Activated CD4-positive, alpha-beta T cell treated with anti-CD3 and anti-CD28 coated beads, Interleukin-2, amount 50 U/mL, for 4 hours (primary cell): ENCODE measurements at regions not wholly inside any gene's neighbourhood (a gene's known extent, or its start where the extent isn't known, plus 50 kb on each side); places are given as distances from the start of the nearest gene placed in this dataset.

Experiments
- DNase-seq, 2 experiments: peaks; one replicate each; pipeline ENCODE4 v3.0.0-alpha.2; 2020

DNA sequence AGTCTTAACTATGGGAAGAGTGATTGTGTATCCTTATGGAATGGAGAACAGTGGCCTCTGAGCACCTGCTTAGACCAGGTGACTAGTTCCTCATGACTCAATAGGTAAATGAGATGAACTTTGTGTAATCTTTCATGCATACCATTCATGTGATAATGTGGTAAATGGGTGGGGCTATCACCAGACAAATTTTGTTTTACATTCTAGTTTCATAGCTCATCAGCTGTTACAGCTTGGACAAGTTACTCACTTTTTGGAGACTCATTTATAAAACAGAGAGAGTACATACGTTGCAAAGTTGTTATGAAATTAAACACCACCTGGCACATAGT, 103.7 kb upstream of the TGFBR2 start:
- no peak for DNase-seq

GRCh38 chr3:30503446-30503845, 103.0 kb upstream of the TGFBR2 start:
- no peak for DNase-seq

DNA sequence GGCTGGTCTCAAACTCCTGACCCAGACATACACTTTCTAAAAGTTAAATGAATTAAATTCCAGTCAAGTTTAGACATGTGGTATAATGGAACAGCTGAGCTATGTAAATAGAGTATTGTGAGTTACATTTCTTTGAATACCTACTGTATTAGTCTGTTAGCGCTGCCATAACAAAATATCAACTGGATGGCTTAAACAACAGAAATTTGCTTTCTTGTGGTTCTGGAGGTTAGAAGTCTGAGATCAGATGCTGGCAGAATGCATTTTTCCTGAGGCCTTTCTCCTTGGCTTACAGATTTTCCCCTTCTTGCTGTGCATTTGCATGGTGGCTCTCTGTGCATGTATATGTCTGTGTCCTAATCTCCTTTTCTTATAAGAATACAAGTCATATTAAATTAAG, 101.5 kb upstream of the TGFBR2 start:
- no peak for DNase-seq

- DNase-seq, result no peak
Measured at GRCh38 chr3:30505866-30506520, 100.4 kb upstream of the TGFBR2 start.

- DNase-seq, result no peak
Measured at GRCh38 chr3:30508339-30508738, 98.1 kb upstream of the TGFBR2 start.

GRCh38 chr3:30510596-30510995, 95.8 kb upstream of the TGFBR2 start:
- no peak for DNase-seq

- DNase-seq, result no peak
Measured at GRCh38 chr3:30511524-30512251, 94.7 kb upstream of the TGFBR2 start.

- DNase-seq, result no peak
Measured at GRCh38 chr3:30512576-30512975, 93.8 kb upstream of the TGFBR2 start.

- no peak for DNase-seq
Measured at GRCh38 chr3:30513374-30514152, 92.8 kb upstream of the TGFBR2 start.

GRCh38 chr3:30516238-30516637, 90.2 kb upstream of the TGFBR2 start:
- no peak for DNase-seq

DNA sequence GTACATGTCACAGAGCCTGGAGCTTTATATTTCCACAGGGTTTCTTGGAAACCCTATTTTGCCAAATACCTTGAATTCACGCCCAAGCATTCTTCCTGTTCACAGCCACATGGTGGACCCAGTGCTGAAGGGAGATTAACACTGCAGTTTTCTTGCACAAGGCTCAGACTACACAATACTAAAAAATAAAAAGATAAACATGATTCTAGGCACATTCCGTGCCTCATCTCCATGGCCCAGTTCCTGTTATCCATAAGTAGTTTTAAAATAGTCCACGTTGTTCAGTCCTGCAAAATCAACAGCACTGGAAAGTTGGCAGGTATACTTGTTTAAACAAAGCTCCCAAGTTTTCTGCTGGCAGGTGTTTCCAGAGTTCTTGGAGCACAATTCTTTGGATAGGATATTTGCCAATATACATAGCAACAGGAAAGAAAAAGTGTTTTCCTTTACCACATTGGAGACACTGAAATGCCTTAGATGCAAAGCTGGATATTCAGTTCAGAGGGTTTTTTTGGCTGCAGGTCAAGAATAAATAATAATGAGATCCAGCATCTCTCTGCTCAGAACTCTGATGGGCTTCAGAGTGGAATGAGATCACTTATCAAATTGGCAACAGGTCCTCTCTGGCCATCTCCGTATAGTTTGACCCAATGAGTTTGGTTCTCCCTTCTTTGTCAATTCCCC, 88.1 kb upstream of the TGFBR2 start:
- DNase-seq, result no peak

DNA sequence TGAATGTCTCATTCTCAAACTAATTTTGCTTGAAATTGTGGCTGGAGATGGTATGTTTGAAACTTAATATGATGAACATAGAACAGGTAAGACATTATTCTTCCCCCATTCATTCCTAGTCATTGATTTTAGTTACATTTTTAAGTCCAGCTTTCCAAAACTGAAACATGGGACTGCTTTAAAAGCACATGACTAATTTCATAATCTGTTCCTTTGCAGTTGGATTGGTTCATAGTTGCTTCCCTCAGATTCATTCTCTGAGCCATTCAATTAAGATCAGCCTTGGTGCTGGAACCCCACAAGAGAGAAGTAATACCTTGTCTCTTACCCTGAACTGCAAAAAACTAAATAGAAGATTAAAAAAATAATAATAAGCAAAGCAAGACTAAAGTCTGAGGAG, 87.5 kb upstream of the TGFBR2 start:
- DNase-seq, result no peak

GRCh38 chr3:30520699-30521098, 85.7 kb upstream of the TGFBR2 start:
- DNase-seq, result no peak

- no peak for DNase-seq
Measured at GRCh38 chr3:30521156-30521715, 85.2 kb upstream of the TGFBR2 start.

DNA sequence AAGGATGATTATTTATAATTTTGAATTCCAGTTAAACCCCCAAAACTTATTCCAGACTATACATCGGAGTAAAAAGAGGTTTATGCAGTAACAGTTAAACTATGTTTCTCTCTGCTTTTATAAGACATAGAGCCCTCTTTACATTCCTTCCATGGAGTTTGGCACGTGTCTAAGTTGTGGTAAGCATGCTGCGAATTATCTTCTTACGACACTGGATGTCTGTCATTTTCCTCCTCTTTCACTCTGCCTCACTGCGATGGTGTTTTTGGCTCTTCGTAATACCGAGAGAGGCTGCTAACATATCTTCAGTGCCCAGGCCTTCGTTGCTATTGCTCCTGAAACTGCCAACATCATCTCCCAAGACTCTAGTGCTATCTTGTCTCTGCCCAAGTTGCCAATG, 83.9 kb upstream of the TGFBR2 start:
- DNase-seq, result no peak

GRCh38 chr3:30523366-30523765, 83.0 kb upstream of the TGFBR2 start:
- no peak for DNase-seq

GRCh38 chr3:30524357-30525040, 81.9 kb upstream of the TGFBR2 start:
- no peak for DNase-seq

- no peak for DNase-seq
Measured at GRCh38 chr3:30526031-30526430, 80.4 kb upstream of the TGFBR2 start.

GRCh38 chr3:30527186-30527585, 79.2 kb upstream of the TGFBR2 start:
- no peak for DNase-seq

DNA sequence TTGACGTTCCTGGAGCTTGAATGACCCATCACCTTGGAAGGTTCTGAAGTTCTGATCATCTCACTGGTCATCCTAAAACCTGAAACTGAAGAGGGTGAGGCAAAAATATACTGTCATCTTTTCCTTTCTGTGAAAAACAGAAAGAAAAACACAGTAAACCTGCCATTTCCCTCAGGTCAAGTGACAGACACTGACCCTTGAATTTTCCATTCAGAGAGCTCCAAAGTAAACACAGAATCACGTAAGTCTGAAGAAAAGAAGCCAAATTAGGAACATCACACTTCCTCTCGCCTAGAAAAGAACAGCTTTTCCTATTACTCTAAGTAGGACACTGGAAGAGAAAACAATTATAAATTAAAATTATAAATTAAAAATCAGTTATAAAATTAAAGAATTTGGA, 78.7 kb upstream of the TGFBR2 start:
- DNase-seq, result no peak

- no peak for DNase-seq
Measured at GRCh38 chr3:30530084-30530483, 76.3 kb upstream of the TGFBR2 start.

DNA sequence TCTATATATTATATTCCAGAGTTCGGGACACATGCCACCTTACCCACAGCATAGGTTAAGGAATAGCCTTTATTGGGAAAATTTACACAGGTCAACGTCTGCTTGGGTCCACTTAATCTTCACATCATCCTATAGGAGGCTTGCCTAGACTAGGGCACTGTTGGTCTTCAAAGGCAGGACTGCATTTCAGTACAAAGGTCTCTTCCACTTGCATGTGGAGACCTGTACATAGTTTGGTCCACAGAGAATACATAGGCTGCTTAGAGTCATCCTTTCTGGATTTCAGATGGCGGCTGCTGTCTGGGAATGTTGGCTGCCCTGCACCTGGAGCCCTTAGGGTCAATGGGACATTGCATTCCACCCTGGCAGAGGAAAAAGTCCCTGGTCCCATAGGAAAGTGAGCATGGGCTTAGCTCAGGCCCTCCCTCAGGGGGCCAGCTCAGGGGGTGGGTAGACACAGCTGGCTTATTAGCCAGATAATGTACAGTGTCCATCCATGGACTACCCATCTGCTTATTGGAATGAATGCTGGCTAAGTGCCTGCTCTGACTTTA, 75.3 kb upstream of the TGFBR2 start:
- no peak for DNase-seq
